NCI-H526 treated with DMSO at 0.1 percent for 48 hours (cell line): ENCODE measurements at regions not wholly inside any gene's neighbourhood (a gene's known extent, or its start where the extent isn't known, plus 50 kb on each side); places are given as distances from the start of the nearest gene placed in this dataset.
"Not testable (repeated sequence)": the region's sequence is repeated elsewhere in the genome, so short reads cannot be mapped to it uniquely, and the experiment has no call there.

Experiments
- DNase-seq: peaks from one replicate; lab custom pipeline; 2025; lab: John Stamatoyannopoulos, UW

DNA sequence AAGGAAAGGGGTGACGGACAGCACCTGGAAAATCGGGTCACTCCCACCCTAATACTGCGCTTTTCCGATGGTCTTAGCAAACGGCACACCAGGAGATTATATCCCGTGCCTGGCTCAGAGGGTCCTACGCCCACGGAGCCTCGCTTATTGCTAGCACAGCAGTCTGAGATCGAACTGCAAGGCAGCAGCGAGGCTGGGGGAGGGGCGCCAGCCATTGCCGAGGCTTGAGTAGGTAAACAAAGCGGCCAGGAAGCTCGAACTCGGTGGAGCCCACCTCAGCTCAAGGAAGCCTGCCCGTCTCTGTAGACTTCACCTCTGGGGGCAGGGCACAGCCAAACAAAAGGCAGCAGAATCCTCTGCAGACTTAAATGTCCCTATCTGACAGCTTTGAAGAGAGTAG lies 91.5 kb upstream of the MBIP start:
- not testable (repeated sequence) for DNase-seq

DNA sequence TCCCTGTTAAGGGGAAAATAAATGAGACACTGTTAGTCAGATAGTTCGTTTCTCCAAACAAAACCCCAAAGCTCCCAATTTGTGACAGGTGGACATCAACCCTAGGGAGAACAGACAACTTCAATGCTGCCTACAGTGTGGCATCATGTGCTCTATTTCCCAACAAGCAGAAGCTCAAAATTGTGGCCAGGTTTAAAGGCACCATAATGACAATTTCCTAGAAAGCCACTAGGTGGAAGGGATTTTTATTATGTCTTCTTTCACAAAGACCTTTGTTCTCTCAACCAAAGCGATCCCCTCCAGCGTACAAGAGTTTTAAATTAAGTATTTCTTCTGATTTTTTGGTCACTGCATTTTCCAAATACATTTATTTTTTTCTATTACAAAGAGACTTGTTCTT lies 88.0 kb upstream of the MBIP start:
- no peak for DNase-seq

- no peak for DNase-seq
Measured at GRCh38 chr14:36405589-36406274, 85.3 kb upstream of the MBIP start.

DNA sequence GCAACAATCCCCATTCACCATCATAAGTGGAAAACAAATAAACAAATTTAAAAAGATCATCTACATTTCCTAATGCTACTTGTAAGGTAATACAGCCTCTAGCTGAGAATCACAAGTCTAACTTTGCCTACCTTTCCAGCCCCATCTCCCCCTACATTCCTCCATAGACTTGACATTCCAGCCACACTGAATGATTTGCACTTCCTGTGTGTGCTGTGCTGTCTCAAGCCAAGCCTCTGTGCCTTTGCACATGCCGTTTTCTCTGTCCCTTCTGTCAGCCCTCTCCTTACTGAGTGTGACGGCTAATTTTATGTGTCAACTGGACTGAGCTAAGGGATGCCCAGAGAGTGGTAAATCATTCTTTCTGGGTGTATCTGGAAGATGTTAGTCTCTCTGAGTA lies 82.4 kb upstream of the MBIP start:
- DNase-seq: no peak

- no peak for DNase-seq
Measured at GRCh38 chr14:36398463-36399291, 78.2 kb upstream of the MBIP start.

- no peak for DNase-seq
Measured at GRCh38 chr14:36397357-36397756, 76.9 kb upstream of the MBIP start.

- DNase-seq: no peak
Measured at GRCh38 chr14:36396798-36397197, 76.4 kb upstream of the MBIP start.

GRCh38 chr14:36394593-36394992 lies 74.2 kb upstream of the MBIP start:
- DNase-seq: no peak

- no peak for DNase-seq
Measured at GRCh38 chr14:36390718-36391117, 70.3 kb upstream of the MBIP start.

DNA sequence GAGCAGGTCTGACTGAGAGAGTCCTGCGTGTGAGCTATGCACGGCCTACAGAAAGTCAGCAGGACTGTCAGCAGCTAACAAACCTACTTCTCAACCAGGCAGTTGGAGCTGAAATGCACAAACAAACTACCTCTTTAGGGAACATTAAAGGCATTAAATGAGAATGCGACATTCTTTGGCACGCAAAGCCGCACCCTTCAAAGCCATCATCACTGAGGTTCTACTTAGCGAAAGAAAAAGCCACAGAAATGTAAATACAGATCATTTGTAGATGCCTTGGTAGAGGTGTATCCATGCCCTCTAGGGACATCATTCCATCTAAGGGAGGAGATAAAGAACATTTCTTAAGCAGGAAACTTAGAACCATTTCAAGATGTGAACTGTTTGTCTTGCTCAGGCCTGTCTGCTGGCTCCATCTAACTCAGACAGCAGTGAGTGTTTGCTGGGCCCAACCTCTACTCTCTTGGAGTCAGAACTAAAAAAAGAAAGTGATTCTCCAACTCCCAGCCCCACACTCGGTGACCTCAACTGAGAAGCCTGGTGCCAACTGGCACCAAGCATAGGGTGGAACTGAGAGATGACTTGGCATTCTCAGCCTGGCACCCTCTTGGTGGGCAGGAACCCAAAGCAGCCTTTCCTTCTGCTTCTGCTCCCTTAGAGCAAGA lies 63.5 kb upstream of the MBIP start:
- no peak for DNase-seq

DNA sequence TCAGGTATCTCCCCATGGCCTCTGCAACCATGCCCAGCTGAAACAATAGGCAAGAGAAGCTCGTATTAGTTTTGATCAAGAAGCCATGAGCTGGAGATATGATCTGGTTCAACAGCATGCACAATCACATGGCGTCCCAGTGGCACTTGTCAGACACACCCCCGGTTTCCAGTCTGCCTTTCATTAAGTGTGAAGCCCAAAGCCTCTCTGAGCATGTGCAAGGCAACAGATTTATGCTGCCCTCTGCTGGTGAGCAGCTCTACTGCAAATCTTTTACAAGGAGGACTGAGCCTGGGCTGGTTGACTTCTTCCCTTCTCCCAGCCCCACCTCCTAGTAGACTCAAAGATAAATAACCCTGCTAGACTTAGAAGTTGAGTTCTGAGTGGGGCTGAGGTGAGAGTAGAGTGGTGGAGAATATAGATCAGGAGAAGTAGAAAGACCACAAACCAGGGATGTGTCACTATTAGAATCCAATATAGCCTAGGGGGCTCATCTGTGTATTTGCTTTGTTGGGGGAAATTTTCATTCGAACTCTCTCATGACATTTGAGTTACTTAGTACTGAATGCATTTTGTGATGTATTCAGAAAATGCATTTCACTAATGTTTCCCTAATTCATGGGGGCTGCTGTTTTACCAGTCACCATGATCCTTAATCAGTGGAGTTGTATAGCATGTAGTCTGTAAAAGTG lies 53.7 kb upstream of the MBIP start:
- peak; percentile 13 for DNase-seq
